OCI-LY1 (cell line): ENCODE measurements at regions not wholly inside any gene's neighbourhood (a gene's known extent, or its start where the extent isn't known, plus 50 kb on each side); places are given as distances from the start of the nearest gene placed in this dataset.

Experiments used
- H2AFZ ChIP-seq: fragments of 200-600 bp; sonication (generic), shearing (Covaris generic); 2 replicates; pipeline ENCODE4 v1.6.0; 2014; ENCODE audit warnings: antibody characterized with exemption, mild to moderate bottlenecking, low read length
- H3F3A ChIP-seq: fragments of 200-600 bp; sonication (generic), shearing (Covaris generic); 2 replicates; pipeline ENCODE4 v1.6.0; 2014; ENCODE audit warnings: mild to moderate bottlenecking, antibody characterized with exemption, low read length, moderate library complexity; ENCODE audit not compliant: insufficient read depth
- H3K27ac ChIP-seq: fragments of 200-600 bp; sonication (generic); 2 replicates; pipeline ENCODE4 v1.5.1; 2014; ENCODE audit warnings: low read length, mixed run types, mild to moderate bottlenecking, low read depth; ENCODE audit not compliant: poor library complexity, severe bottlenecking
- H3K27me3 ChIP-seq: fragments of 200-600 bp; sonication (generic); 2 replicates; pipeline ENCODE4 v1.6.0; 2014; ENCODE audit warnings: antibody characterized with exemption, mild to moderate bottlenecking, low read length, moderate library complexity; ENCODE audit not compliant: insufficient read depth
- H3K36me3 ChIP-seq: fragments of 200-600 bp; sonication (generic); 2 replicates; pipeline ENCODE4 v1.6.1; 2014; ENCODE audit warnings: mild to moderate bottlenecking, antibody characterized with exemption, low read length, moderate library complexity, mixed read lengths; ENCODE audit not compliant: insufficient read depth
- H3K4me1 ChIP-seq: fragments of 200-600 bp; sonication (generic); 2 replicates; pipeline ENCODE4 v1.5.1; 2014; ENCODE audit warnings: mild to moderate bottlenecking, low read length, moderate library complexity; ENCODE audit not compliant: insufficient read depth, severe bottlenecking
- H3K4me2 ChIP-seq: fragments of 200-600 bp; sonication (generic), shearing (Covaris generic); 2 replicates; pipeline ENCODE4 v1.6.1; 2014; ENCODE audit warnings: low read length
- H3K4me3 ChIP-seq: fragments of 200-600 bp; sonication (generic); 2 replicates; pipeline ENCODE4 v1.5.1; 2014; ENCODE audit warnings: low read length, low read depth, mild to moderate bottlenecking, mixed read lengths; ENCODE audit not compliant: poor library complexity, severe bottlenecking
- H3K79me2 ChIP-seq: fragments of 200-600 bp; shearing (Covaris generic); 2 replicates; pipeline ENCODE4 v1.6.1; 2016; ENCODE audit warnings: mixed run types, low read length, mixed read lengths; ENCODE audit not compliant: insufficient read depth
- H3K9ac ChIP-seq: fragments of 200-600 bp; sonication (generic), shearing (Covaris generic); 2 replicates; pipeline ENCODE4 v1.6.1; 2014; ENCODE audit warnings: mild to moderate bottlenecking, low read length, mixed read lengths
- H3K9me2 ChIP-seq: fragments of 200-600 bp; sonication (generic), shearing (Covaris generic); 2 replicates; pipeline ENCODE4 v1.6.1; 2014; ENCODE audit warnings: low read depth, mild to moderate bottlenecking, low read length, mixed read lengths
- H3K9me3 ChIP-seq: fragments of 200-600 bp; shearing (Covaris generic); 2 replicates; pipeline ENCODE4 v1.6.1; 2014; ENCODE audit warnings: low read length, mixed read lengths
- H4K20me1 ChIP-seq: fragments of 200-600 bp; sonication (generic), shearing (Covaris generic); 2 replicates; pipeline ENCODE4 v1.6.0; 2016; ENCODE audit warnings: mild to moderate bottlenecking, low read length; ENCODE audit not compliant: insufficient read depth
- EZH2 ChIP-seq: fragments of 200-600 bp; sonication (generic), shearing (Covaris generic); IDR thresholded peaks from 2 replicates; pipeline ENCODE4 v1.8.0; 2017; ENCODE audit warnings: borderline replicate concordance, mixed run types, mild to moderate bottlenecking, antibody characterized with exemption, low read length, moderate library complexity, mixed read lengths
- TF ChIP-seq, protein P1 (sequence below): fragments of 200-600 bp; sonication (generic), shearing (Covaris generic); IDR thresholded peaks from 2 replicates; pipeline ENCODE4 v1.5.1; 2017; ENCODE audit warnings: mild to moderate bottlenecking, antibody characterized with exemption, low read length, moderate library complexity, mixed read lengths

DNA sequence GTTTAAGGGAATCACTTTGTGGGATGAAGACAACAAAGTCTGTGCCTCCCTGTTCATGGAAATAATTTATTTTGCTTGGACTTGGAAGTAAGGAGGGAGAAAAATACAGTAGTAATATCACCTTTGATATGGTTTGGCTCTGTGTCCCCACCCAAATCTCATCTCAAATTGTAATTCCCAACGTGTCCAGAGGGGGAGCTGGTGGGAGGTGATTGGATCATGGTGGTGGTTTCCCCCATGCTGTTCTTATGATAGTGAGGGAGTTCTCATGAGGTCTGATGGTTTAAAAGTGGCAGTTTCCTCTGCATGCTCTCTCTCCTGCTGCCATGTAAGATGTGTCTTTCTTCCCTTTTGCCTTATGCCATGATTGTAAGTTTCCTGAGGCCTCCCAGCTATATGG is 460.7 kb downstream of the NOVA1 start:
- Histone ChIP-seq H3K27ac (no peak overlapping the region), H4K20me1 (no peaks in the 10 kb centered on the region), H3K9me2 (no peaks in the 10 kb centered on the region), H3K4me3 (no peak overlapping the region), H3K4me1 (no peaks in the 10 kb centered on the region), H3K9ac (no peak overlapping the region), H3K79me2 (no peaks in the 10 kb centered on the region), H3K9me3 (no peaks in the 10 kb centered on the region), H3F3A (no peaks in the 10 kb centered on the region), H3K4me2 (no peak overlapping the region), H3K36me3 (no peaks in the 10 kb centered on the region), H3K27me3 (no peaks in the 10 kb centered on the region), H2AFZ (no peak overlapping the region)
- TF ChIP-seq, protein P1, sequence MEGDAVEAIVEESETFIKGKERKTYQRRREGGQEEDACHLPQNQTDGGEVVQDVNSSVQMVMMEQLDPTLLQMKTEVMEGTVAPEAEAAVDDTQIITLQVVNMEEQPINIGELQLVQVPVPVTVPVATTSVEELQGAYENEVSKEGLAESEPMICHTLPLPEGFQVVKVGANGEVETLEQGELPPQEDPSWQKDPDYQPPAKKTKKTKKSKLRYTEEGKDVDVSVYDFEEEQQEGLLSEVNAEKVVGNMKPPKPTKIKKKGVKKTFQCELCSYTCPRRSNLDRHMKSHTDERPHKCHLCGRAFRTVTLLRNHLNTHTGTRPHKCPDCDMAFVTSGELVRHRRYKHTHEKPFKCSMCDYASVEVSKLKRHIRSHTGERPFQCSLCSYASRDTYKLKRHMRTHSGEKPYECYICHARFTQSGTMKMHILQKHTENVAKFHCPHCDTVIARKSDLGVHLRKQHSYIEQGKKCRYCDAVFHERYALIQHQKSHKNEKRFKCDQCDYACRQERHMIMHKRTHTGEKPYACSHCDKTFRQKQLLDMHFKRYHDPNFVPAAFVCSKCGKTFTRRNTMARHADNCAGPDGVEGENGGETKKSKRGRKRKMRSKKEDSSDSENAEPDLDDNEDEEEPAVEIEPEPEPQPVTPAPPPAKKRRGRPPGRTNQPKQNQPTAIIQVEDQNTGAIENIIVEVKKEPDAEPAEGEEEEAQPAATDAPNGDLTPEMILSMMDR = no peak
- no peak for TF ChIP-seq EZH2

DNA sequence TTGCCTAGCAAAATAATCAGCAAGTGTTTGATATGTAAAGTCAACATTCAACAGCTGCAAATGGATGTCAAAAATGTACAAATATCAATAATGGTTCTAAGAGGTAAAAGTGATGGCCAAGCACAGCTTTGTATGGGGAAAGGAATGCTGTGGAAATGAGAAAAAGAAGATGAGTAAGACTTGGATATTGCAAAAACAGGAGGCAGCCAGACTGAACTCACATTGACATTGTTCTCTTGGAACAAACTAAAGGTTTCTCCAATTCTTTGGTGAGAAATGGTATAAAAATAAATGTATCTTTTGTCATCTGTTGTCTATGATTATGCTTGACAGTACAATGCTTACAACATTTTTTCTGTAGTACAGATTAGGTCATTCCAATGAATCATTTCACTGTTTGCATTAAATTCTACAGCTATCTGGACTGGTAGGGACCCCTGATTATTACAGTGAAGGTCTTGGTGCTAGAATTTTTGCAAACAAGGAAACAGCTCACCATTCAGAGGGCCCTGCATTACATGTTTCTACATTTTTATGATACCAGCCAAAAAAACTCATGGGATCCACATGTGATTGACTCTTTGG is 465.7 kb downstream of the NOVA1 start:
- Histone ChIP-seq H3K79me2 (no peaks in the 10 kb centered on the region), H3K4me1 (no peaks in the 10 kb centered on the region), H3K9ac (no peak overlapping the region), H3K27me3 (no peaks in the 10 kb centered on the region), H2AFZ (no peak overlapping the region), H3K4me3 (no peak overlapping the region), H3K27ac (no peak overlapping the region), H3K4me2 (no peak overlapping the region), H3K36me3 (no peaks in the 10 kb centered on the region), H3F3A (no peaks in the 10 kb centered on the region), H4K20me1 (no peaks in the 10 kb centered on the region), H3K9me2 (no peaks in the 10 kb centered on the region), H3K9me3 (no peaks in the 10 kb centered on the region)
- TF ChIP-seq, protein P1 = no peak
- no peak for TF ChIP-seq EZH2

DNA sequence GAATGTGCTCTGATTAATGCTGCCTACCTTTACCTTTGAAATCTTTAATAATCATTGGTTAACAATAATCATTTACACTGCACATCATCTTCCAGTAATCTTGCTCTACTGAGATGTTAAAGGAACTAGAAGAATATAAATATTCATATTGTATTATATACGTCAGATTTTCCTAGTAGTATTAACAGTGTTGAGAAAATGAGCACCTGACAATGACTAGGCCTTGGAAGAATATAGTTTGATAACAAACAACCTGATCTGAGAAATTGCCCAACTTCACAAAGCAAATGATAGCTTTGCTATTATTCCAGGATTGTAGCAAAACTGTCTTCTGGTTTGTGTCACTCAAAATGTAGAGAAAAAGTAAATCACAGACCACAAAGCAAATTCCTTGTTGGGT is 467.1 kb downstream of the NOVA1 start:
- Histone ChIP-seq H3K36me3 (no peaks in the 10 kb centered on the region), H3K9me3 (no peaks in the 10 kb centered on the region), H4K20me1 (no peaks in the 10 kb centered on the region), H3K27me3 (no peaks in the 10 kb centered on the region), H3K4me1 (no peaks in the 10 kb centered on the region), H3K4me2 (no peak overlapping the region), H3K4me3 (no peak overlapping the region), H3K9me2 (no peaks in the 10 kb centered on the region), H3F3A (no peaks in the 10 kb centered on the region), H2AFZ (no peak overlapping the region), H3K9ac (no peak overlapping the region), H3K27ac (no peak overlapping the region), H3K79me2 (no peaks in the 10 kb centered on the region)
- TF ChIP-seq, protein P1 = no peak
- no peak for TF ChIP-seq EZH2
